Neural progenitor cell (in vitro differentiated cells): ENCODE measurements at regions not wholly inside any gene's neighbourhood (a gene's known extent, or its start where the extent isn't known, plus 50 kb on each side); places are given as distances from the start of the nearest gene placed in this dataset.

Experiments used
- EZH2 ChIP-seq: fragments of 200-600 bp; sonication (generic); IDR thresholded peaks from 2 replicates; pipeline ENCODE4 v1.6.1; 2017; ENCODE audit warnings: antibody characterized with exemption, mild to moderate bottlenecking, moderate library complexity
- EZH2phosphoT487 ChIP-seq: fragments of 200-600 bp; sonication (generic); IDR thresholded peaks from 2 replicates; pipeline ENCODE4 v1.6.1; 2017; ENCODE audit warnings: antibody characterized with exemption
- TF ChIP-seq, protein P1 (sequence below): fragments of 200-600 bp; sonication (generic); IDR thresholded peaks from 2 replicates; pipeline ENCODE4 v1.5.1; 2017; ENCODE audit warnings: antibody characterized with exemption, mild to moderate bottlenecking

DNA sequence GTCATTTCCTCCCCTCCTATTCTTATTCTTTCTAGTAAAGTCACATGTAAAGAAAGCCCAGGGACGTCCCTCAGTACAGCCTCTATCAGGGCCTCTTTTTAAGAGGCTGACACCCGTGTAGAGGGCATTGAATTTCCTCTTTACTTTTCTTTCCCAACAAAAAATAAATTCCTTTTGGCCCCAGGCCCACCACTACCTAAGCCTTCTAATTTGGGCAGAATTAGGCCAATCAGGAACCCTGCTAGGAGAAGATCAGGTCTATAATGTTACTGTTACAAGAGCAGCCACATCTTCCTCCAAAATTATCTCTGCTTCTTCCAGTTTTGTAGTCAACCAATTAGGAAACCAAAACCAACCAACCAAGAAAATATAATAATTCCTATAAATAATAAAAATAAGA is 189.6 kb upstream of the NREP start:
- TF ChIP-seq, protein P1, sequence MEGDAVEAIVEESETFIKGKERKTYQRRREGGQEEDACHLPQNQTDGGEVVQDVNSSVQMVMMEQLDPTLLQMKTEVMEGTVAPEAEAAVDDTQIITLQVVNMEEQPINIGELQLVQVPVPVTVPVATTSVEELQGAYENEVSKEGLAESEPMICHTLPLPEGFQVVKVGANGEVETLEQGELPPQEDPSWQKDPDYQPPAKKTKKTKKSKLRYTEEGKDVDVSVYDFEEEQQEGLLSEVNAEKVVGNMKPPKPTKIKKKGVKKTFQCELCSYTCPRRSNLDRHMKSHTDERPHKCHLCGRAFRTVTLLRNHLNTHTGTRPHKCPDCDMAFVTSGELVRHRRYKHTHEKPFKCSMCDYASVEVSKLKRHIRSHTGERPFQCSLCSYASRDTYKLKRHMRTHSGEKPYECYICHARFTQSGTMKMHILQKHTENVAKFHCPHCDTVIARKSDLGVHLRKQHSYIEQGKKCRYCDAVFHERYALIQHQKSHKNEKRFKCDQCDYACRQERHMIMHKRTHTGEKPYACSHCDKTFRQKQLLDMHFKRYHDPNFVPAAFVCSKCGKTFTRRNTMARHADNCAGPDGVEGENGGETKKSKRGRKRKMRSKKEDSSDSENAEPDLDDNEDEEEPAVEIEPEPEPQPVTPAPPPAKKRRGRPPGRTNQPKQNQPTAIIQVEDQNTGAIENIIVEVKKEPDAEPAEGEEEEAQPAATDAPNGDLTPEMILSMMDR = no peak
- no peak for TF ChIP-seq EZH2
- TF ChIP-seq EZH2phosphoT487 = no peak
